ENCODE measurements at regions not wholly inside any gene's neighbourhood (a gene's known extent, or its start where the extent isn't known, plus 50 kb on each side); places are given as distances from the start of the nearest gene placed in this dataset.
"Not testable (repeated sequence)": the region's sequence is repeated elsewhere in the genome, so short reads cannot be mapped to it uniquely, and the experiment has no call there.

DNA sequence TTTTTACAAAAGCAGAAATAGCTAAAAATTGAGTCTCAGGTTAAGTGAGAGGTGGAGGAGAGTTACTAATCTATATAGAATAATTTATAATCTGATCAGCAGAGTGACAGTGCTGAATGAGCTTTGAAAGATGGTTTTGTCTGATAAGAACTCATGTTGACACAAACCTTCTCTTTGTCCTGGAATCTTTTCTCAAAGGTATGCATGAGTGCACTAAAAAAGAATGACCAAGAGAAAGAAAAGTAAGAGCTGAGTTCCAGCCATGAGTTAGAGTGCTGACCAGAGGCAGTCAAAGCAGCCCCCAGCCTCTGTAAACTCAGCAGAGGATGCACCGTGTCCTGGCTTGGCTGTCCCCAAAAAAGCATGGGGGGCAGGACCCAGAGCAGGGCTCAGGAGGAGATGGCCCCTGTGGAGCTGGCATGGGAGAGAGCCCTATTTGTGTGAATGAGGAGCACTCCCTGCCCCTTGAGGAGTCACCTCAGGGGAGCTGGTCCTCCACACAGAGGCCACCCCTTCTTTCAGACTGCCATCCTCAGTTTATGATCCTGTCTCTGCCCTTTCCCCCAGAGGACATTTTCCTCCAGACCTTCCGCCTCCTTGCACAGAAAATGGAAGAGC lies 129.8 kb downstream of the SEC23A start:
- DNase-seq: no peak

DNA sequence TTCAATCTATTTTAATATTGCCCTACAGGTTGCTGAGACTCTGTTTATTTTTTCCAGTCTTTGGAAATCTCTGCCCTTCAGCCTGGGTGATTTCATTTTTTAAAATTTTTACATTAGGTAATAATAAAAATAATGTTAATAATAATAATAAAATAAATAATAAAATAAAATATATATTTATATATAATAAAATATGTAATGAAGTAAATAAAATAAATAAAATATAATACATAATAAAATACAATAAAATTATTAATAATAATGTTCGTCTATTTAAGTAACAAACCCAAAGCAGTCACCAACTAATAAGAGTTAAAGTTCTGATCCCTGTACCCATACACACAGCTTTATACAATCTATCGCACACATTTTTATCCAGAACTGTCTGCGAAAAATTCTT lies 130.5 kb downstream of the SEC23A start:
- DNase-seq: no peak

DNA sequence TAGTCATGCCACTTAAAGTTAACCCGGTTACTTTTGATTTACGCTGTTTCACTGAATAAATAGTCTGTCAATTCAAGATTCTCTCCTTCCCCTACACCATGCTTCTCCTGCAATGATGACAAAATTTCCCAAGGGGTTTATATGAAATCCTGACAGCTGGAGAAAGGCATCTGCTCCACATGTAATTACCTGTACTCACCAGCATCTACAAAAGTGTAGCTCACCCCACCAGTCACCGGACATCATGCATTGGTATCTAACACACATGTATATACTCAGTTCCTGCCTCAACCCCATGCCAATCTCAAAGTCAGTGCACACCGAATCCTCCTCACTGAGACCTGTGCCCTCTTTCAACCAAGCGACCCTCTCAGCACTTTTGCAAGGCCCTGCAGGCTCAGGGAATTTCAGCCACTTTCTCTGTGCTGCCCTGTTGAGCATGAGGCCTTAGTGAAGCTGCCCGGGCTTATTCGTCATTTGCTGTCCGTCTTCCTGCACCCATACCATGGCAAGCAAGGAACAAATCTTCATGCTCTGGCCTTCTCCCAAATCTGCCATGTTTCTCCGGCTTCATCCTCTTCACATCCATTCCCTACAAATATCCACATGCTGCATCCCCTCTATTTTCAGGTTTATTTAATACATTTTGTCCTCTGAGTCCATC lies 131.6 kb downstream of the SEC23A start:
- DNase-seq: no peak

DNA sequence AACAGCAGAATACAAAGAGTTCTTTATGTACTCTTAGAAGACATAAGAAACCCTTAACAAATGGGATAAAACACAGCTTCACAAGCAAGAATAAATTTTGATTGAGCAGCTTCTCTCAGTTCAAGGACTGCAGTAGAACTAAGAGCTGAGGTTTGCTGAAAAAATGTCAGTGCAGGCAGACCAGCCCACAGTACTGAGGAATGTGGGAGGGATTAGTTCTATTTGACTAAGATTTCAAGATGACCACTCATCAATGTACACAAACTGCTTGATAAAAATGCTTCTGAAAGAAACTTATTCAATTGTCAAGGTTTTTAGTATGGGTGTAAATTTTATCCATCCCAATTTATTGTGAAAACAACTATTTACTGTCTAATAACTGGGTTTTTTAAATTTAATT lies 138.4 kb downstream of the SEC23A start:
- no peak for DNase-seq

DNA sequence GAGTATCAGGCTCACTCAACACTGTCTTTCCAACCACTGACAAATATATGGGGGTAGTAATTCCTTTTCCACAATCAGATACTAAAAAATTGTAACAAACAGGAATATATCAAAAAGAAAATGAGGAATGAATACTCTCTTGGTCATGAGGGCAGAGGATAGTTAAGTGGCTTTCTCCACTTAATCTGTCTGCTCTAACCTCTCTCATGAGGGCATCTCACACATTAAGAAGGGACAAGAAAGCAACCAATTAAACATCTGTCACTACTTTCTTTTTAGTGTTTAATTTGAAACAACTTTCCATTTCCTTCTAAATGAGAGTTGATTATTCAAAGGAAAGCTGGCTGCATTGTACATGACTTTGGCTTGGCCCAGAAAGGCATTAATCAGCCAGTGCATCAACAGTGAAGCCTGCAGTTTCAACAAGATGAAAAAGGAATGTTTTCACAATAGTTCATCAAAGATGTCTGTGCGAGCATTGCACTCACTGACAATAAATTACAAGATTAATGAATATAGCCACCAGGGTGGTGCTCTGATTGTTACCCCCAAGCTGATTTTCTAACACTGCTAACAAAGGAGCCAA lies 142.0 kb downstream of the SEC23A start:
- DNase-seq: no peak

DNA sequence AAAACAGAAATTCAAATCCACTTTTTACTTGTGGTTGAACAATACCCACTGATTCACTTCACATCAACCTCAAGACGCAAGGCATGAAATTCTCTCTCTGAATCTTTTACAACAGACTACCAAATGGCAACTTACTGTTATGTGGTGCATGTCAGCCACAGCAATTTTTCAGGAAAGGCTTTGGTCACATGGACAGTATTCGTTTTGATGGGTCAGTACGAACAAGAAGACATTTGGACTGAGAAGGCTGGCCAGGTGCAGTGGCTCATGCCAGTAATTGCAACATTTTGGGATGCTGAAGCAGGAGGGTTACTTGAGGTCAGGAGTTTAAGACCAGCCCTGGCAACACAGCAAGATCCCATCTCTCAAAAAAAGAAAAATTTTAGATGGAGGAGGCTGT lies 144.0 kb downstream of the SEC23A start:
- DNase-seq: no peak

DNA sequence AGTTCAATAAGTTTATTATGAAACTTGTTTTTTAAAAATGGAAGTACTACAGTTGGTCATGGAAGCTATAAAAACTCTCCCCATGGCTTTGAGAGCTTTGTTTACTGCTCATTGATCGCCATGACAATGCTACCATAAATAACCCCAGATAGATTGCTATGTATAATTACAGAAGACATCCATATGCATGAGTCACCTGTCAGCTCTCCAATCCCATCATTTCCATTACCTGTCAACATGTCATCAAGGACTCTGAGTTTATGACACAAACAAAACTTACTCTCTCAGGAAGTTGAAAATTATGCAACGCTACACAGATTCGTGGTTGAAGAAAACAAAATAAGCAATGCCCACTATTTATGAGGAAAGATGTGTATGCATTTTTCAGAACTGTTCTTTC lies 144.4 kb downstream of the SEC23A start:
- DNase-seq: no peak

DNA sequence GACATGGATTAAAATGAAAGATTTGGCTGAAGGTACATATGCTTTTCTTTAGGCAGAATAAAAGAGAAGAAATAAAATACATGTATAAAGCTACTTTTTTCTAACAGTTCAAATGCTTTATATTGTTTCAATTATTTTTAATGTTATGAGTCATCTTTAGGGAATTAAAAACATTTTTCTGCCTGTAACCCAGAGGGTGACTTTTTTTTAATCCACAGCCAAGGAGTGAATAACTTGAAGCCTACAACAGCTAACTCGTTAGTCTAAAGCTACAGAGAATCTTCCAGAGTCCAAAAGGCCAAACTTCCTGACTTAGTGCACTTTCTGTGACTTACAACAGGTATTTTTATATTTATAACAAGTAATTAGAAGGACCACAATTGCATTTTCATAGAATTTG lies 151.6 kb downstream of the SEC23A start:
- no peak for DNase-seq

DNA sequence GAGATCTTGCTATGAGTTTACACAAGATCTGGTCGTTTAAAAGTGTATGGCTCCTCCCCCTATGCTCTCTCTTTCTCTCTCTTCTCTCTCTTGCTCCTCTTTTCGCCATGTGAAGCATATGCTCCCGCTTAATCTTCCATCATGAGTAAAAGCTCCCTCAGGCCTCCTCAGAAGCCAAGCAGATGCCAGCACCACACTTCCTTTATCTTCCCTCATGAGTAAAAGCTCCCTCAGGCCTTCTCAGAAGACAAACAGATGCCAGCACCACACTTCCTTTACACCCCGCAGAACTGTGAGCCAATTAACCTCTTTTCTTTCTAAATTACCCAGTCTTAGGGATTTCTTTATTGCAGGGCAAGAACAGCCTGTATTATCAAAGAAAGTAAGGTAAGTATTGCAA lies 152.4 kb downstream of the SEC23A start:
- DNase-seq: no peak

DNA sequence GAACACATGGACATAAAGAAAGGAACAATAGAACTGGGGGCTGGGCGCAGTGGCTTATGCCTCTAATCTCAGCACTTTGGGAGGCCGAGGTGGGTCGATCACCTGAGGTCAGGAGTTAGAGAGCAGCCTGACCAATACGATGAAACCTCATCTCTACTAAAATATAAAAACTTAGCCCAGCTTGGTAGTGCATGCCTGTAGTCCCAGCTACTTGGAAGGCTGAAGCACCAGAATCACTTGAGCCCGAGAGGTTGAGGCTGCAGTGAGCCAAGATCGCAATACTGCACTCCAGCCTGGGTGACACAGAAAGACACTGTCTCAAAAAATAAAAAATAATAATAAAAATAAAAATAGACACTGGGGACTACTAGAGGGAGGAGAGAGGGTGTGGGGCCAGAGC lies 154.5 kb downstream of the SEC23A start:
- peak in 15 of 56 donors; percentile 4 to 47 (median 28) for DNase-seq

DNA sequence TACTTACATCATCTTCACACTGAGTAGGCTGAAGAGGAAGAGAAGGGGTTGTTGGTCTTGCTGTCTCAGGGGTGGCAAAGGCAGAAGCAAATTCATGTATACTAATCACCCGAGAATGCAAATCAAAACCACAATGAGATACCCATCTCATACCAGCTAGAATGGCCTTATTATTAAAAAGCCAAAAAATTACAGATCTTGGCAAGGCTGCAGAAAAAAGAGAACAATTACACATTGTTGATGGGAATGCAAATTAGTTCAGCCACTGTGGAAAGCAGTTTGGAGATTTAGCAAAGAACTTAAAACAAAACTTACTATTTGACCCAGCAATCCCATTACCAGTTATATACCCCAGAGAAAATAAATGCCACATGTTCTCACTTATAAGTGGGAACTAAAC lies 154.9 kb downstream of the SEC23A start:
- peak in 10 of 56 donors; percentile 7 to 85 (median 36) for DNase-seq

DNA sequence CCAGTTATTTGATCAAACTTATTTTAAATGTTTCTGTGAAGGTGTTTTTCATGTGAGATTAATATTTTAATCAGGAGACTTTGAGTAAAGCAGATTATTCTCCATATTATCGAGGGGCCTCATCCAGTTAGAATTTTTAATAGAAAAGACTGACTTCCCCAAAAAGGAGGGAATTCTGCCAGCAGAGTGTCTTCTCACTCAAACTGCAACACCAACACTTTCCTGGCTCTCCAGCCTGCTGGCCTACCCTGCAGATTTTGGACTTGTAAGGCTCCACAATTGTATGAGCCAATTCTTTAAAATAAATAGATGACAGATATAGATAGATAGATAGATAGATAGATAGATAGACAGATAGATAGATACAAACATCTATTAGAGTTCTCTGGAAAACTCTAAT lies 155.7 kb downstream of the SEC23A start:
- peak in 1 of 56 donors; percentile 15 for DNase-seq

DNA sequence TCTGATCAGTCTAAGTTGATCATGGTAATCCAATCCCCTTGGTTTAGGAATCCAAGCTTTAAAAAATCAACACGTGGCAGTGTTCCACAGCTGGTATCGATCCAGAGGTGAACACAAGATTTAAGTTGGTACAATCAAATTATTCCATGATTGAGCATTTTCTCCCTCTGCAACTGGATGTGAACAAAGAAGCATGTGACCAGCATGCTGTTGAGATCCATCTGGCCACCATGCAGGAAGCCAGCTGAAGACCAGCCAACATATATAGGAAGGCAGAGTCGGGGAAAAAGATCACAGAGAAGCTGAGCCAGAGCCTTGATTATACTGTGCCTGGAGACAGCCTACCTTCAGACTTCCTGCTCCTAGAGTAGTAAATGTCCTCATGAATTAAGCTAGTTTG lies 158.3 kb downstream of the SEC23A start:
- peak in 11 of 56 donors; percentile 0 to 51 (median 29) for DNase-seq

DNA sequence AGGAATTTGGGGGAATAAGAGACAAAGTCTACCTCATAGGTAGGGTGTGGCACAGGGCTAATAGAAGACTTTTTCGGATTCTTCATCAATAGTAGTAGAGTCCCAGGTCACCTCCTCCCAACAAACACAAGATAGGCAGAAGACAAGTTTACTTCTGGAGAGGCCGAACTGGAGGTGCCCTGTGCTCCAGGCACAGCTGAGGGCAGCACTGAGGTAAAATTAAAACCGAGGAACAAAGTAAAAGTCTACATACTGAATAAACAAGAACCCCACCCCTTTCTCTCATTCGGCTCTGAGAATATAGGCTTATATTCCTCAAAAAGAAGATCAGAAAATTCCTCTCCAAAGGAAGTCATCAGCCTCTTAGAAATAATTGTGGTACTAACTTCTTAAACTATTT lies 161.5 kb downstream of the SEC23A start:
- DNase-seq: no peak

DNA sequence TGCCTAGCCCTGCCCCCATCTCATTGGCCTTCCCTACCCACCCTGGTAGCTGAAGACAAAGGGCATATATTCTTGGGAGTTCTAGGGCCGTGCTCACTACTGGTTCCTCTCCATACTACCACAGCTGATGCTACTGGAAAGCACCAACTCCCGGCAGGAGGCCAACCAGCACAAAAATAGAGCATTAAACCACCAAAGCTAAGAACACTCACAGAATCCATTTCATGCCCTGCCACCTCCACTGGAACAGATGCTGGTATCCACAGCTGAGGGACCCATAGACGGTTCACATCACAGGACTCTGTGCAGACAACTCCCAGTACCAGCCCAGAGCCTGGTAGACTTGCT lies 170.4 kb downstream of the SEC23A start:
- not testable (repeated sequence) for DNase-seq

DNA sequence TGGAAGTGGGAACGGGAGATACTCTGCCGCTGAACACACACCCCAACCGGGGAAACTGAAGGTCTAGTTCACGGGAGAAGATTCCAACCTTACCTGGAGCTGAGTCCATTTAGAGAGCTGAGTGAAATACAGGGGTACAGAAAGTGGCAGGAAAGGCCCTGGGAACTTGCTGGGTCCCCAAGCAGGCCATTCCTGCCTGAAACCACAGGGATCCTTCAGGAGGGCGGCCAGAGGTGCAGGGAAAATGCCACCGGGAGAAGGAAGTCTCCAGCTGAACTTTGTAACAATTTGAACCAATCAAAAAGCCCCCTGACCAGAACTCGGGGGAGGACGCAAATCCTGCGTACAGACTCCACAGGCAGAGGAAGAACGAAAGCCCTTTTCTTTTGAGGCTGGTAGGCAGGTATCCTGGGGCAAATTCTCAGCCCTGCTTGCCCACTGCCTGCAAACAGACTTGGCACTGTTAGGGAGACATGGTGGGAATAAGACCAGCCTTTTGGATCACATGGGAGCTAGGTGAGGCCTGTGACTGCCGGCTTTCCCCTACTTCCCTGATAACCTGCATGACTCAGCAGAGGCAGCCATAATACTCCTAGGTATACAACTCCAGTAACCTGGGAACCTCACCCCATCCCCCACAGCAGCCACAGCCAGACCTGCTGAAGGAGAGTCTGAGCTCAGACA lies 170.9 kb downstream of the SEC23A start:
- DNase-seq: no peak

DNA sequence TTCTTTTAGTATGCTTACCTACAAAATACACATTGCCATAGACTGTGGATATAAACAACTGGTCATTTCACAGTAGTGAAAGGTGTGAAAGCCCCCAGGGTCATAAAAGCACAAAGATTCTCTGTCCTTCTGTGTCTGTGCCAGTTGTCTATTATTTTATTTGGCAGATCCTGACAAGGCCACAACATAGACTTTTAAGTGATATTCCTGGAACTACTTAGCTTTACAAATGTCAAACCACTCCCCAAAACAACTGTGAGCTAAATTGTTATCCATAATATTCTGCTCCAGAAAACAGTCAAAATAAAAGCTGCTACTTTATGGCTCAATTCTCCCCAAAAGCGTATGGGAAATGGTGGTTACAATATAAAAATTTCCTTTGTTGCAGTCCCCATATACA lies 172.1 kb downstream of the SEC23A start:
- no peak for DNase-seq

DNA sequence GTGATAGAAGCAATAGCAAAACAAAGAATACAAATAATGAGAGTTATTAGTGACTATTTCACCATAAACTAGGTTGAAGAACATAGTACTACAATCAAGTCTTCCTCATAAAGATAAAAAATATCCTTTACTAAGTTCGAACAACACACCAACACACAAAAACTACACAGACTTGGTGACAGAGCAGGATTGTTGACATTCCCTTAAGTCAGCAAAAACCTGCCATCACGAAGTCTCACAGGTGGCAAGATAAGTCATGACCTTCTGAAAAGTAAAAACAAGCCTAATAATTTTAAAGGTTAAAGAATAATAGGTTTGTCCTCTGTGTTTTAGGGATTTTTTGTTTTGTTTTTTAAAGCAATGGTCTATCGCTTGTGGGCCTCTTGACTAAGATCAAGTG lies 173.0 kb downstream of the SEC23A start:
- no peak for DNase-seq

DNA sequence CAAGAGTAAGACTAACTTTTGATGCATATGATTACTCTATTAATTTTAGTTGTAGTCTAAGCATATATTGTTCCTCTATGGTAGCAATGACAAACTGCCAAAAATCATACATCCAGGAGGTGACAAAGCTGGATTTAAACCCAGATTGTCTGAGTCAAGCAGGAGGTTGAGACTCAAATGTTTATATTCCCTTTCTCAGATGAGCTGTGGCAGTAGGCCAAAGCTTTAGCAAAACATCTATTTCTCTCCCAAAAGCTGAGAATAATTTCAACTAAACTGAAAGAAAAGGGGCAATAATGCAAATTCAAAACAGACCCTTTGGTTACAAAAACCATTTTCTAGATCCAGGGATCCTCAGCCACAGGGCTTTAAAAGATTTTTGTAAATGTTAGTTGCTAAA lies 173.6 kb downstream of the SEC23A start:
- DNase-seq: no peak

DNA sequence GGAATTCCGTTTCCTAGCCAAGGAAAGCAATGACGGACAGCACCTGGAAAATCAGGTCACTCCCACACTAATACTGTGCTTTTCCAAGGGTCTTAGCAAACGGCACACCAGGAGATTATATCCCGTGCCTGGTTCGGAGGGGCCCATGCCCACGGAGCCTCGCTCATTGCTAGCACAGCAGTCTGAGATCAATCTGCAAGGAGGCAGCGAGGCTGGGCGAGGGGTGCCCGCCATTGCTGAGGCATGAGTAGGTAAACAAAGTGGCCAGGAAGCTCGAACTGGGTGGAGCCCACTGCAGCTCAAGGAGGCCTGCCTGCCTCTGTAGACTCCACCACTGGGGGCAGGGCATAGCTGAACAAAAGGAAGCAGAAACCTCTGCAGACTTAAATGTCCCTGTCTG lies 181.1 kb downstream of the SEC23A start:
- DNase-seq: not testable (repeated sequence)

DNA sequence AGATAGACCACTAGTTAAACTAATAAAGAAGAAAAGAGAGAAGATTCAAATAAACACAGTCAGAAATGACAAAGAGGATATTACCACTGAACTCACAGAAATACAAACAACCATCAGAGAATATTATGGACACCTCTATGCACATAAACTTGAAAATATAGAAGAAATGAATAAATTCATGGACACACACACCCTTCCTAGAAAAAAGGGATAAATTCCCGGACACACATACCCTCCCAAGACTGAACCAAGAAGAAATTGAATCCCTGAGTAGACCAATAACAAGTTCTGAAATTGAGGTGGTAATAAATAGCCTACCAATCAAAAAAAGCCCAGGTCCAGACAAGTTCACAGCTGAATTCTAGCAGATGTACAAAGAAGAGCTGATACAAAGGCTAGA lies 187.9 kb downstream of the SEC23A start:
- no peak for DNase-seq

DNA sequence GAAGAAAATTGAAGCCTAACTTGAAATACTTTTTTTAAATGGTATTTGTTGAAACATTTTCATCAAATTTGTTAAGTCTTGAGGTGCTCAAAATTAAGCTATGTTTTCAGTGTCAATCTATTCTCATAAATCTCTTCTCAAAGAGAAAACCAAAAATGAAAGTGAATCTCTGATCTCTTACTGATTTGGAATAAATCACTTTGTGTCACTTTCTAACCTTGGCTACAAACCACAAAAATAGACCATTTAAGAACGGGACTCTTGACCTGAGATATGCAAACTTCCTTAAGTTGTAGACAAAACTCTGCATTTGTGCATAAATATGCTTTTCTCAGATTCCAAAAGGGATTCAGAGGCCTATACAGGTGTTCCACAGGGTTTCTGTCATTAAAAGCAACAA lies 192.9 kb downstream of the SEC23A start:
- DNase-seq: no peak

DNA sequence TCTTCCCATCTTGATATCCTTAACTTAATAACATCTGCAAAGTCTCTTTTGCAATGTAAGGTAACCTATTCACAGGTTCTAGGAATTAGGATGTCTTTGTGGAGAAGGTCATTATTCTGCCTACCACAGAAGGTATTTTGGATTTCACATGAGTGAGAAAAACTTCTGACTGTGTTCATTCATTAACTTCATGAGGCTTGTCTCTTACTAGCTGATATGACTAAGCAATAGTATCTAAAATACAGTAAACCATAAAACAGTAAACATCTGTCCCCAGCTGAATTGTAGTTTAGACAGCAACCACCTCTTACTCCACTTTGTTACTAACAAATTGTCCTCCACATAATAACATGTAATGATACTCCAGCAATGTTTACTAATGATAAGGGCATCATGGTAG lies 198.1 kb downstream of the SEC23A start:
- DNase-seq: no peak

All from amygdala (tissue), 56 donors.